IMR-90 (cell line): ENCODE measurements at regions not wholly inside any gene's neighbourhood (a gene's known extent, or its start where the extent isn't known, plus 50 kb on each side); places are given as distances from the start of the nearest gene placed in this dataset.
A peak's percentile ranks its signal among the peaks of the same experiment; 100 is the strongest.

Experiments
- RAD21 ChIP-seq: IDR thresholded peaks from 2 replicates; pipeline ENCODE4 v1.6.1; 2012; ENCODE audit warnings: low read length, improper control_type of control experiment
- RCOR1 ChIP-seq: IDR thresholded peaks from 2 replicates; pipeline ENCODE4 v1.6.1; 2012; ENCODE audit warnings: mild to moderate bottlenecking, low read length, improper control_type of control experiment; ENCODE audit not compliant: insufficient replicate concordance

DNA sequence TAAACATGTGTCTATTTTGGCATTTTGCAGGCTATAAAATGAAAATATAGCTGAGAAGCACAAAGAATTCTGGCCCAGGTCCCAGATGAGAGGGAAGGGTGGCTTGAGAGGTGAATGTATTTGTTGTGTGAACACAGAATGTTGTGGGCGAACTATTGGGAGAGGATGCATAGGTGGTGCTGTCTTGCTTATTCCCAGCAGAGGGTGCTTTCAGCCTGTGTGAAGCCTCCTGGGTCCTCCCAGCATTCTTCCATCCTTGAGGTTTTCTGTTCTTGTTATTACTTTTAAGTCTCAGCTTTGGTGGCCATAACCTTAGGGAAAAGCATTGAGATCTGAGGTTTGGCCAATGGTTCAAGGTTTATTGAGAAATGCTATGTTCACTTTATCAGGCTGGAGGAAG is 108.7 kb upstream of the SNX19 start:
- no peak for TF ChIP-seq RCOR1
- peak; percentile 91 for TF ChIP-seq RAD21
